SIG-M5 treated with dmso at 0.1 percent for 504 hours (cell line): ENCODE measurements at regions not wholly inside any gene's neighbourhood (a gene's known extent, or its start where the extent isn't known, plus 50 kb on each side); places are given as distances from the start of the nearest gene placed in this dataset.
"Not testable (repeated sequence)": the region's sequence is repeated elsewhere in the genome, so short reads cannot be mapped to it uniquely, and the experiment has no call there.

Experiments
- DNase-seq: peaks from one replicate; lab custom pipeline; 2025; ENCODE audit not compliant: unreplicated experiment; lab: John Stamatoyannopoulos, UW

- no peak for DNase-seq
Measured at GRCh38 chr20:61094581-61094980, 157.5 kb upstream of the CDH4 start.

- no peak for DNase-seq
Measured at GRCh38 chr20:61096463-61096862, 155.6 kb upstream of the CDH4 start.

DNA sequence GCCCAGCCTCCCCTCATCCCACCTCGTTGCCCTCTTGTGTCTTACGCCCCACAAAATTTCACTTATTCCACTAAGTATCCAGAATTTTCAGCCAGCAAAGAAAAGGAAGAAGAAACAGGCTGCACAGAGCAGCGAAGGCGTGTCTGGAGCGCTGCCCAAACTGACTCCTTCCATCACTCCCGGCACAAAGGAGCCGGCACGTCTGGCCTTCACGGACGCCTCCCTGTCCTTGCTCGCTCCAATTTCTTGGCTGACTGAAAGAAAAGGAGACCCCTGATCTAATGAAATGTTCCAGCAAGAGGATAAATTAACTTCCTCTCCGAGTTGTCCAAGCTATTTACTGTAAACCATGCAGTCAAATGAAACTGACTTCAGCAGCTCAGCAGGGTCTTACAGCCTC, 152.3 kb upstream of the CDH4 start:
- DNase-seq, result no peak

DNA sequence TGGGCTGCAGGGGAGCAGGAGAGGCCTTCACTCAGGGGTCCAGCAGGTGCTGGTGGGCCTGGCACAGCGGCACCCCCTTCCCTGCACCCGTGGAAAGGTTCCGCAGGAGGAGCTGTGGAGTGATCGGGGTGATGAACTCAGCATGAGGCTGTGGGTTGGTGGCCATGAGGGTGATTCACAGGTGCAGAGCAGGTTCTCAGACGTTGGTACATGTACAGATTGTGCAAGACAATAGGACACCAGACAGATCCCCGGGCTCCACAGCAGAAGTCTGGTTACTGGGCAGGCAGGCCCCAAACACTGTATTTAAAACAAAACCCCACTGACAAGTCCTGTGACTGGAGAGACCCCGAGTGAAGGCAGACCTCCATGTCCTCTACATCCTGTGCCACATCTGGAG, 151.6 kb upstream of the CDH4 start:
- no peak for DNase-seq

GRCh38 chr20:61101321-61101720, 150.7 kb upstream of the CDH4 start:
- DNase-seq, result not testable (repeated sequence)

DNA sequence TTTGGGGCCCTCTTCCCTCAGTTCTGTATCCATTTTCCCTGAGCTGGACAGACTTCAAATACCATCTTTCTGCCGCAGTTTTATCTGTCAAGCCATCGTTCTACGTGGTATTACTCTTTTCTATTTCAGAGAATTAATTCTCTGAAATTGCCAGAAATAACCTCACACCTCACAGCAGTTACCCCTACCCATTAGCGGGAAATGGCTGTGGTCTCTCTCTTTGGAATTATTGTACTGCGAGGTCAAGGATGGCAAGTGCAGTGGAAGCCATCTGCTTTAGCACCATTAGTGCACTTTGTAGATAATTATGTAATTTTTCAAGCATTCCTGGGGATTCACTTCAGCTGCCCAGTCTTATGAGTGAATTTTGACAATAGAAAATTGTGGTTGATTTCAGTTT, 147.8 kb upstream of the CDH4 start:
- no peak for DNase-seq

GRCh38 chr20:61105395-61105794, 146.7 kb upstream of the CDH4 start:
- no peak for DNase-seq

DNA sequence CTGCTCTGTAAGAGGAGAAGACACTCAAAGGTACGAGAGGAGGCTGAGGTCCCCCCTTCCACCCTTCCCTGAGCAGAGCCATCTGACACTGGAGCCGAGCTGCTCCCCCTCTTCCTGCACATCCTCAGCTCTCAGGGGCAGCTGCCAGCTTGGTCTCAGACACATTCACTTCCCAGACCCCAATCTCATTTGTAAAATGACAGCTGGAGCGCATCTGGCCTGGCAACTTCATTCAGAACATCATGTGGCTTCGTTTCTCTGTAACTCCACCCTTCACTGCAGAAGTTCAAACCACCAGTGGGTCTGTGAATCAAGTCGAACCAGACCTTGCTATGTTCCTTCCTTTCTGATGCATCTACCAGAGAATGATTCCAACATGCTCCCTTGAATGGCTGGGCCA, 145.6 kb upstream of the CDH4 start:
- no peak for DNase-seq

GRCh38 chr20:61109221-61109805, 142.7 kb upstream of the CDH4 start:
- no peak for DNase-seq

- no peak for DNase-seq
Measured at GRCh38 chr20:61112515-61112914, 139.5 kb upstream of the CDH4 start.

DNA sequence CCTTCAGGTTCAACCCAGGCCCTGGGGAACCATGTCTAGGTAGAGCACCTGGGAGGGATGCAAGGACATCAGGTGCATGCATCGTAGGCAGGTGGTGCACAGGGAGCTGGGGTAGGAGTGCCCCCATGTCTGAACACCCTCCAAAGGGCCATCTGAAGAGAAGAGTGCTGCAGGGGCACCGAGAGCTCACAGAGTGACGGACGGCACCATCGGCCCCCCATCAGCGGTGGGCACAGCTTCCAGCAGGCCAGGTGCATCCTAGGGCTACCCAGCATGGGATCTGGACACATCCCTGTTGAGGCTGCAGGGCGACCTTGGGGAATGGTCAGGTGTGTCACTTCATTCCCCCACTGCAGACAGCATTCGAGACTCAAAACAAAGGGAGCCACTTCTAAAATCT, 138.3 kb upstream of the CDH4 start:
- no peak for DNase-seq

GRCh38 chr20:61114493-61115175, 137.4 kb upstream of the CDH4 start:
- no peak for DNase-seq

GRCh38 chr20:61115364-61116065, 136.5 kb upstream of the CDH4 start:
- DNase-seq, result no peak

- DNase-seq, result no peak
Measured at GRCh38 chr20:61117725-61118124, 134.3 kb upstream of the CDH4 start.

DNA sequence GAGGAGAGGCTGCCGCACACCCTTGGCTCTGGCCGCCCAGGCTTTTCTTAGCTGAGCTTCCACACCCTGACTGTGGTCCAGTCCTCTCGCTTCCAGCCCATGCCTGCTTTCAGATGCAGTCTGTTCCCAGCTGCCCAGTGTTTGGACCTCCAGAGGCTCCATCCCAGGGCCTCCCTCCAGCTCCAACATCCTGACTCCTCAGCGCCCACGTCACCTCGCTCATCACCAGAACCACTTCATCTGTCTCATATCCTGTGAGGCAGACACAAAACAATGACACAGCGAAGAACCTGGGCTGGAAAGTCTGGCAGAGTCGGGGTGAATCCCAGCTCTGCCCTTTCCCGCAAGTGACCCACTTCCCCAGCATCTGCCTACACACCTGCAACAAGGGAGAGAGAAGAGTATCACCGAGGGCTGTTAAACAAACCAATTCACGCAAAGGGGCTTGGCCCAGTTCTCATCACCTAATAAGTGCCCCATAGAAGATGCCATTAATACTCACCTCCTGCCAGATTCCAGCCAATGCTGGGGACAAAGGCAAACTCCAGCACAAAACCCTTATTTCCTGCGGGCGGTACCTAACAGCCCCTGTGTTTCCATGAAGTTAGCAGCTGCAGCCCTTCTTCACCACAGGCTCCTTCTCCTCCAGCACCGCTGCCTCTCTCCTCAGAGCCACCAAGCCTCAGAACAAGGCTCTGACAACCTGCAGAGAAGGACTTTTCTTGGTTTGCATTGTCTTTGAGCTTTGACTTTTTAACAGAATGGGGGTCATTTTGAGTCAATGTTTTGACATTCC, 133.4 kb upstream of the CDH4 start:
- DNase-seq, result no peak

DNA sequence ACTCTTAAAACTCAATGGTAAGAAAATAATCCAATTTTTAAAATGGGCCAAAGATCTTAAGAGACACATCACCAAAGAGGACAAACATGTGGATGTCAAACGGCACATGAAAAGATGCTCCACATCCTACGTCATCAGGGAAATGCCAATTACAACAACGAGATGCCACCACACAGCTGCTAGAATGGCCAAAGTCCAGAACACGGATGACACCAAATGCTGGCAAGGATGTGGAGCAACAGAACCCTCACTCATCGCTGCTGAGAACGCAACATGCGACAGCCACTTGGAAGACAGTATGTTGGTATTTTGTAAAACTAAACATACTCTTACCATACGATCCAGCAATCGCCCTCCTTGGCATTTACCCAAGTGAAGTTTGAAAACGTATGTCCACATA, 132.8 kb upstream of the CDH4 start:
- no peak for DNase-seq

DNA sequence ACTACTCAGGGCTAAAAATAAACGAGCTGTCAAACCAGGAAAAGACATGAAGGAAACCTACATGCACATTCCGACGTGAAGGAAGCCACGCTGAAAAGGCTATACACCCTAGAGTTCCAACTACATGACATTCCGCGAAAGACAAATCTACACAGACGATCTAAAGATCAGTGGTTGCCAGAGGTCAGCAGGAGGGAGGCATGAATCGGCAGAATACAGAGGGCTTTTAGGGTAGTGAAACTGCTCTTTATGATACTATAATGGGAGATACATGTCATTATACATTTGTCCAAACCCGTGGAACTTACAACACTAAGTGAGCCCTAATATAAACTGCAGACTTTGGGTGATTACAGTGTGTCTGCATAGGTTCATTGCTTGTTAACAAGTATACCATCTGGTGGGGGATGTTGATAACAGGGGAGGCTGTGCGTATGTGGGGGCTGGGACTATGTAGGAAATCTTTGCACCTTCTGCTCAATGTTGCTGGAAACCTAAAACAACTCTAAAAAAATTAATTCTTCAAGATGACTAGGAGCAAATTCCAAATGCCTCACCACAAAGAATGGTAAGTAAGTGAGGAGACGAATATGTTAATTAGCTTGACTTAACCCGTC, 132.2 kb upstream of the CDH4 start:
- DNase-seq, result peak; percentile 30

GRCh38 chr20:61120595-61121515, 131.2 kb upstream of the CDH4 start:
- peak; percentile 70 for DNase-seq

- DNase-seq, result no peak
Measured at GRCh38 chr20:61121661-61122060, 130.4 kb upstream of the CDH4 start.

GRCh38 chr20:61123286-61123685, 128.8 kb upstream of the CDH4 start:
- no peak for DNase-seq
